ENCODE measurements at regions not wholly inside any gene's neighbourhood (a gene's known extent, or its start where the extent isn't known, plus 50 kb on each side); places are given as distances from the start of the nearest gene placed in this dataset.

GRCh38 chr20:56826705-56827665 lies 197.9 kb downstream of the TFAP2C start:
- TF ChIP-seq CTCF (conservative IDR thresholded peaks at IDR 0.05; ENCODE audit: low read depth, low read length) (no peak), EZH2 (IDR thresholded peaks at IDR 0.05; ENCODE audit: borderline replicate concordance, low read depth, low read length, poor library complexity, severe bottlenecking) (no peak)
